ENCODE measurements at regions not wholly inside any gene's neighbourhood (a gene's known extent, or its start where the extent isn't known, plus 50 kb on each side); places are given as distances from the start of the nearest gene placed in this dataset.

- TF ChIP-seq, protein P1, sequence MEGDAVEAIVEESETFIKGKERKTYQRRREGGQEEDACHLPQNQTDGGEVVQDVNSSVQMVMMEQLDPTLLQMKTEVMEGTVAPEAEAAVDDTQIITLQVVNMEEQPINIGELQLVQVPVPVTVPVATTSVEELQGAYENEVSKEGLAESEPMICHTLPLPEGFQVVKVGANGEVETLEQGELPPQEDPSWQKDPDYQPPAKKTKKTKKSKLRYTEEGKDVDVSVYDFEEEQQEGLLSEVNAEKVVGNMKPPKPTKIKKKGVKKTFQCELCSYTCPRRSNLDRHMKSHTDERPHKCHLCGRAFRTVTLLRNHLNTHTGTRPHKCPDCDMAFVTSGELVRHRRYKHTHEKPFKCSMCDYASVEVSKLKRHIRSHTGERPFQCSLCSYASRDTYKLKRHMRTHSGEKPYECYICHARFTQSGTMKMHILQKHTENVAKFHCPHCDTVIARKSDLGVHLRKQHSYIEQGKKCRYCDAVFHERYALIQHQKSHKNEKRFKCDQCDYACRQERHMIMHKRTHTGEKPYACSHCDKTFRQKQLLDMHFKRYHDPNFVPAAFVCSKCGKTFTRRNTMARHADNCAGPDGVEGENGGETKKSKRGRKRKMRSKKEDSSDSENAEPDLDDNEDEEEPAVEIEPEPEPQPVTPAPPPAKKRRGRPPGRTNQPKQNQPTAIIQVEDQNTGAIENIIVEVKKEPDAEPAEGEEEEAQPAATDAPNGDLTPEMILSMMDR (conservative IDR thresholded peaks at IDR 0.05; ENCODE audit: low read depth in 2 of 2) = no peak
- TF ChIP-seq EZH2 (IDR thresholded peaks at IDR 0.05; ENCODE audit: low read depth, unreplicated experiment) (no peak), ETS1 (IDR thresholded peaks at IDR 0.05) (no peak), ZNF462 (CRISPR knock-in tag; IDR thresholded peaks at IDR 0.05) (no peak), CREB1 (CRISPR knock-in tag; IDR thresholded peaks at IDR 0.05; ENCODE audit: low read depth) (no peak), EZH2phosphoT487 (IDR thresholded peaks at IDR 0.05; ENCODE audit: unreplicated experiment) (no peak)
- TF ChIP-seq, protein P2, sequence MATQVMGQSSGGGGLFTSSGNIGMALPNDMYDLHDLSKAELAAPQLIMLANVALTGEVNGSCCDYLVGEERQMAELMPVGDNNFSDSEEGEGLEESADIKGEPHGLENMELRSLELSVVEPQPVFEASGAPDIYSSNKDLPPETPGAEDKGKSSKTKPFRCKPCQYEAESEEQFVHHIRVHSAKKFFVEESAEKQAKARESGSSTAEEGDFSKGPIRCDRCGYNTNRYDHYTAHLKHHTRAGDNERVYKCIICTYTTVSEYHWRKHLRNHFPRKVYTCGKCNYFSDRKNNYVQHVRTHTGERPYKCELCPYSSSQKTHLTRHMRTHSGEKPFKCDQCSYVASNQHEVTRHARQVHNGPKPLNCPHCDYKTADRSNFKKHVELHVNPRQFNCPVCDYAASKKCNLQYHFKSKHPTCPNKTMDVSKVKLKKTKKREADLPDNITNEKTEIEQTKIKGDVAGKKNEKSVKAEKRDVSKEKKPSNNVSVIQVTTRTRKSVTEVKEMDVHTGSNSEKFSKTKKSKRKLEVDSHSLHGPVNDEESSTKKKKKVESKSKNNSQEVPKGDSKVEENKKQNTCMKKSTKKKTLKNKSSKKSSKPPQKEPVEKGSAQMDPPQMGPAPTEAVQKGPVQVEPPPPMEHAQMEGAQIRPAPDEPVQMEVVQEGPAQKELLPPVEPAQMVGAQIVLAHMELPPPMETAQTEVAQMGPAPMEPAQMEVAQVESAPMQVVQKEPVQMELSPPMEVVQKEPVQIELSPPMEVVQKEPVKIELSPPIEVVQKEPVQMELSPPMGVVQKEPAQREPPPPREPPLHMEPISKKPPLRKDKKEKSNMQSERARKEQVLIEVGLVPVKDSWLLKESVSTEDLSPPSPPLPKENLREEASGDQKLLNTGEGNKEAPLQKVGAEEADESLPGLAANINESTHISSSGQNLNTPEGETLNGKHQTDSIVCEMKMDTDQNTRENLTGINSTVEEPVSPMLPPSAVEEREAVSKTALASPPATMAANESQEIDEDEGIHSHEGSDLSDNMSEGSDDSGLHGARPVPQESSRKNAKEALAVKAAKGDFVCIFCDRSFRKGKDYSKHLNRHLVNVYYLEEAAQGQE (IDR thresholded peaks at IDR 0.05; ENCODE audit: unreplicated experiment) = no peak
Measured at GRCh38 chr10:62475551-62475950, 101.4 kb downstream of the ZNF365 start.
